HepG2 (cell line): ENCODE measurements at regions not wholly inside any gene's neighbourhood (a gene's known extent, or its start where the extent isn't known, plus 50 kb on each side); places are given as distances from the start of the nearest gene placed in this dataset.

ENCODE experiments used
- ATAC-seq: fragments of 200-7000 bp; cut with Tn5 transposase; 3 replicates; pipeline ENCODE4 v1.9.1; 2020; ENCODE audit warnings: mild to moderate bottlenecking, moderate library complexity
- BruUV-seq: library from RNA; stranded (reverse); fragments of 400-500 nt; replicated peaks from 2 replicates; lab custom pipeline; 2021; lab: Mats Ljungman, UMichigan
- CTCF ChIA-PET: fragments of 300-600 bp; formaldehyde crosslinking; extraction: SDS; loops from one replicate; lab custom pipeline; 2021; ENCODE audit warnings: low total read pairs, inconsistent platforms, low intra/inter-chr PET ratio; lab: Yijun Ruan, JAX
- POLR2A ChIA-PET: fragments of 350-600 bp; sonication (Branson Sonifier 250); formaldehyde crosslinking; loops from one replicate; lab custom pipeline; 2020; ENCODE audit warnings: antibody characterized with exemption, inconsistent platforms; lab: Yijun Ruan, JAX
- DNase-seq: peaks from one replicate; pipeline ENCODE4 v3.0.0-alpha.2; 2015; ENCODE audit warnings: low spot score
- FAIRE-seq: peaks from 3 replicates; lab custom pipeline; 2011; peaks lifted over from hg19 to GRCh38; lab: Jason Lieb, UNC
- H2AFZ ChIP-seq: one replicate; pipeline ENCODE4 v1.6.1; 2011; ENCODE audit warnings: low read length, inconsistent platforms
- H3K27ac ChIP-seq: fragments of 300-600 bp; 3 replicates; pipeline ENCODE4 v1.8.0; 2011; ENCODE audit warnings: mixed run types, mild to moderate bottlenecking, mixed read lengths, low read length, inconsistent platforms; ENCODE audit not compliant: insufficient read depth; ENCODE audit errors: extremely low read length
- H3K27me3 ChIP-seq, 2 experiments: fragments of 200-600 bp in 1 of 2; 2 replicates in 1 of 2; 3 replicates in 1 of 2; pipeline versions ENCODE4 v1.6.0 to v1.8.0; 2011; ENCODE audit warnings: low read length in 2 of 2, mild to moderate bottlenecking in 2 of 2, moderate library complexity in 2 of 2, inconsistent platforms in 1 of 2; ENCODE audit not compliant: insufficient read depth in 2 of 2, control insufficient read depth in 1 of 2
- H3K36me3 ChIP-seq, 2 experiments: fragments of 200-600 bp in 1 of 2; replicated peaks in 1 of 2; 2 replicates in 1 of 2; 3 replicates in 1 of 2; pipeline versions ENCODE4 v1.5.1 to v1.8.0; 2011; ENCODE audit warnings: low read length in 2 of 2, inconsistent platforms in 1 of 2; ENCODE audit not compliant: insufficient read depth in 2 of 2, control insufficient read depth in 1 of 2
- H3K4me1 ChIP-seq: 2 replicates; pipeline ENCODE4 v1.5.1; 2012; ENCODE audit warnings: low read length, inconsistent platforms; ENCODE audit not compliant: insufficient read depth
- H3K4me2 ChIP-seq: 2 replicates; pipeline ENCODE4 v1.6.0; 2011; ENCODE audit warnings: low read depth, low read length, inconsistent platforms
- H3K4me3 ChIP-seq, 3 experiments: fragments of 200-600 bp in 1 of 3; sonication (generic), shearing (Covaris generic) in 1 of 3; replicated peaks in 1 of 3; 2 replicates each; pipeline ENCODE4 v1.5.1; 2011 to 2016; ENCODE audit warnings: low read length in 3 of 3, inconsistent platforms in 2 of 3, low read depth in 2 of 3, mild to moderate bottlenecking in 2 of 3, control low read depth in 1 of 3, mixed read lengths in 1 of 3; ENCODE audit not compliant: insufficient read depth in 1 of 3
- H3K79me2 ChIP-seq: one replicate; pipeline ENCODE4 v1.6.1; 2011; ENCODE audit warnings: low read length, inconsistent platforms; ENCODE audit not compliant: insufficient read depth
- H3K9ac ChIP-seq: 2 replicates; pipeline ENCODE4 v1.6.0; 2011; ENCODE audit warnings: mild to moderate bottlenecking, low read depth, low read length, inconsistent platforms; ENCODE audit not compliant: insufficient read depth
- H3K9me3 ChIP-seq: 2 replicates; pipeline ENCODE4 v1.5.1; 2012; ENCODE audit warnings: mild to moderate bottlenecking, low read length
- H4K20me1 ChIP-seq: 2 replicates; pipeline ENCODE4 v1.6.0; 2011; ENCODE audit warnings: inconsistent platforms, mild to moderate bottlenecking, low read length, moderate library complexity; ENCODE audit not compliant: insufficient read depth
- BORCS8-MEF2B ChIP-seq: sonication (generic); formaldehyde crosslinking; IDR thresholded peaks from 2 replicates; pipeline ENCODE4 v1.8.0; 2022; ENCODE audit warnings: mild to moderate bottlenecking, missing genetic modification reagents
- ELF1 ChIP-seq: sonication (generic); formaldehyde crosslinking; IDR thresholded peaks from 2 replicates; pipeline ENCODE4 v1.4.0; 2020; ENCODE audit warnings: missing genetic modification reagents
- NR2F6 ChIP-seq, 2 experiments: IDR thresholded peaks; 2 replicates each; pipeline ENCODE4 v1.6.1; 2016; ENCODE audit warnings: antibody characterized with exemption in 1 of 2, mild to moderate bottlenecking in 1 of 2
- POLR2A ChIP-seq, 2 experiments: IDR thresholded peaks; 2 replicates each; pipeline ENCODE4 v1.6.1; 2011; ENCODE audit warnings: low read depth in 2 of 2, low read length in 2 of 2, mild to moderate bottlenecking in 1 of 2, moderate library complexity in 1 of 2; ENCODE audit not compliant: insufficient read depth in 1 of 2
- ZMYM4 ChIP-seq: sonication (generic); formaldehyde crosslinking; IDR thresholded peaks from 2 replicates; pipeline ENCODE4 v1.8.1; 2023; ENCODE audit warnings: mild to moderate bottlenecking, missing genetic modification reagents
- WGBS: methylation state at CpG from one replicate; pipeline ENCODE4 v1.1.6; 2017; ENCODE audit warnings: low lambda C conversion rate; 5-methylcytosine and 5-hydroxymethylcytosine counted together
- in situ Hi-C: cut with HindIII; loops from 2 replicates; pipeline ENCODE4 v1.10.0; 2017; ENCODE audit warnings: low pct_unique_long_range_greater_than_20kb; ENCODE audit not compliant: extremely low pct_ligation_motif_present
- intact Hi-C: fragments of 100-400 bp; cut with micrococcal nuclease; formaldehyde crosslinking; loops from one replicate; pipeline ENCODE4 v1.10.0; 2022; ENCODE audit not compliant: unreplicated experiment
- TF ChIP-seq, protein P1 (sequence below): IDR thresholded peaks from 2 replicates; pipeline ENCODE4 v1.6.1; 2016

DNA sequence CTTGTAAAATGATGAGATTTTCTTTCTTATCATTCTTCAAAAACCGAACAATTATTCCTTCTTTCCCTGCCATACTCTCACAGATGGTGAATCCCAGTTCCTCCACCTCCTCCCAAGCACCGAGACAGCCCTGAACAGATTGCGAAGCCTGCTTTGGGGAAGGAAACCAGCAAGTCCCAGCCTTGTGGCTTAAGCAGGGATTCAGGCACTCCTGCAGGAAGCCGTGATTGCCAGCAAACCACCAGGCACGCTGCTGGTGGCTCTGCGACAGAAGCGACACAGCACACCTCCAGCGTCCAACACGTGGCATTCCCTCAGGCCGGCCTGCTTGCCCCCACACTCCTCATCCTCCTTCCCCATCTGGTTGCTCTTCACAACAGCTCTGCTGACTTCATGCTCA lies 237.7 kb downstream of the GXYLT1 start:
- Histone ChIP-seq H4K20me1 (no peaks in the 10 kb centered on the region), H3K27me3 (no peaks in the 10 kb centered on the region), H3K4me1 (no peaks in the 10 kb centered on the region), H3K36me3 (no peaks in the 10 kb centered on the region), H2AFZ (no peak overlapping the region), H3K4me3 (no peak overlapping the region), H3K9me3 (no peaks in the 10 kb centered on the region), H3K4me2 (no peak overlapping the region), H3K9ac (no peak overlapping the region)
- no peak for DNase-seq
- no peak for ATAC-seq
- 19% methylated on average over 6 of the region's 10 CpGs for WGBS
- BruUV-seq, result no TSS peak
- ChIA-PET CTCF (no interaction called here), POLR2A (no interaction called here)
- in situ Hi-C loops, result no loop called here
- intact Hi-C loops, result no loop called here
- FAIRE-seq, result no peak
- TF ChIP-seq POLR2A (IDR thresholded peaks at IDR 0.05; ENCODE audit: insufficient read depth in 1 of 2, low read depth in 2 of 2, low read length in 2 of 2), result no peak
- no peak for TF ChIP-seq ELF1 (CRISPR knock-in tag)
- no peak for TF ChIP-seq BORCS8-MEF2B (CRISPR knock-in tag)
- no peak for TF ChIP-seq NR2F6 (IDR thresholded peaks at IDR 0.05)
- no peak for TF ChIP-seq NR2F6 (CRISPR knock-in tag; IDR thresholded peaks at IDR 0.05)
- TF ChIP-seq, all 625 proteins: peak for 0
- Histone ChIP-seq H3K27ac (no peak overlapping the region), H3K79me2 (no peaks in the 10 kb centered on the region)

DNA sequence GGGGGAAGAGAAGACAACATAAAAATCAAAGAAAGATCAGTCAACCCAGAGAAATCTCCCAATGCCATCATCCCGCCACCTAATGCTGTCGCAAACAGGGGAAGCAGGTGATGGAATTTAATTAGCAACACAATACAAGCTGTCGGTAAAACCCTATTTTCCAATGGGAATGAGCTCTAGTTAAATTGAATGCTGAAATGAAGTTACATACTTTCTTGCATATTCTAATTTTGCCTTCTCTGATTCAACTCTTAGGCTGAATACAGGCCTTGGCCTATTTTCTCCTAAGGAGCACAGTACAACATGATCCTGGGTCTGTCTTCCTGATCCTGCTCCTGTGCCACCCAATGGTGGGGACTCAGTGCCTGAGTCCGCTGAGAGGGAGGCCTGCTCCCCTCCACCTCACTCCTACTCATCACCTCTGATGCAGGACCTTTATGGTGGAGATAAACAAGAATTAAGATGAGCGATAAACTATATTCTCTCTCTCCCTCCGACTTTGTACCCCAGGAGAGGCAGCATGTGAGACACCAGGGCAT lies 238.8 kb downstream of the GXYLT1 start:
- Histone ChIP-seq H3K9ac (no peak overlapping the region), H3K9me3 (no peaks in the 10 kb centered on the region), H3K27ac (no peak overlapping the region), H3K36me3 (no peaks in the 10 kb centered on the region), H3K4me1 (no peaks in the 10 kb centered on the region), H3K27me3 (no peaks in the 10 kb centered on the region), H3K4me2 (no peak overlapping the region), H3K4me3 (no peak overlapping the region), H3K79me2 (no peaks in the 10 kb centered on the region), H2AFZ (no peak overlapping the region), H4K20me1 (no peaks in the 10 kb centered on the region)
- in situ Hi-C loops, result no loop called here
- no TSS peak for BruUV-seq
- POLR2A ChIA-PET, result no interaction called here
- no peak for ATAC-seq
- CTCF ChIA-PET, result no interaction called here
- DNase-seq, result no peak
- TF ChIP-seq, protein P1, sequence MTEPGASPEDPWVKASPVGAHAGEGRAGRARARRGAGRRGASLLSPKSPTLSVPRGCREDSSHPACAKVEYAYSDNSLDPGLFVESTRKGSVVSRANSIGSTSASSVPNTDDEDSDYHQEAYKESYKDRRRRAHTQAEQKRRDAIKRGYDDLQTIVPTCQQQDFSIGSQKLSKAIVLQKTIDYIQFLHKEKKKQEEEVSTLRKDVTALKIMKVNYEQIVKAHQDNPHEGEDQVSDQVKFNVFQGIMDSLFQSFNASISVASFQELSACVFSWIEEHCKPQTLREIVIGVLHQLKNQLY (CRISPR knock-in tag), result no peak
- no peak for TF ChIP-seq ZMYM4 (CRISPR knock-in tag)
- FAIRE-seq, result no peak
- 57% methylated on average over 6 of the region's 6 CpGs for WGBS
- intact Hi-C loops, result no loop called here
